ENCODE measurements at regions not wholly inside any gene's neighbourhood (a gene's known extent, or its start where the extent isn't known, plus 50 kb on each side); places are given as distances from the start of the nearest gene placed in this dataset.

- H3K4me3 ChIP-seq (replicated peaks; ENCODE audit: low read depth, low read length) = no peak overlapping the region
- no peak for DNase-seq (ENCODE audit: extremely low read depth, low read depth)
- no peak for TF ChIP-seq CTCF (IDR thresholded peaks at IDR 0.05; ENCODE audit: low read depth, low read length, missing control alignments)
Observed at GRCh38 chr14:55772486-55772885, 192.5 kb downstream of the KTN1 start.

- TF ChIP-seq CTCF (IDR thresholded peaks at IDR 0.05; ENCODE audit: low read depth, low read length, missing control alignments) = no peak
- H3K4me3 ChIP-seq (replicated peaks; ENCODE audit: low read depth, low read length) = no peak overlapping the region
- no peak for DNase-seq (ENCODE audit: extremely low read depth, low read depth)
Observed at GRCh38 chr14:55773312-55773711, 193.3 kb downstream of the KTN1 start.

- no peak overlapping the region for H3K4me3 ChIP-seq (replicated peaks; ENCODE audit: low read depth, low read length)
- no peak for DNase-seq (ENCODE audit: extremely low read depth, low read depth)
- no peak for TF ChIP-seq CTCF (IDR thresholded peaks at IDR 0.05; ENCODE audit: low read depth, low read length, missing control alignments)
Observed at GRCh38 chr14:55773984-55774545, 194.1 kb downstream of the KTN1 start.

- no peak for TF ChIP-seq CTCF (IDR thresholded peaks at IDR 0.05; ENCODE audit: low read depth, low read length, missing control alignments)
- DNase-seq (ENCODE audit: extremely low read depth, low read depth) = no peak
- no peak overlapping the region for H3K4me3 ChIP-seq (replicated peaks; ENCODE audit: low read depth, low read length)
Observed at GRCh38 chr14:55777877-55778276, 197.9 kb downstream of the KTN1 start.

GRCh38 chr14:55780156-55780946 lies 200.3 kb downstream of the KTN1 start:
- DNase-seq (ENCODE audit: extremely low read depth, low read depth) = no peak
- TF ChIP-seq CTCF (IDR thresholded peaks at IDR 0.05; ENCODE audit: low read depth, low read length, missing control alignments) = no peak
- no peak overlapping the region for H3K4me3 ChIP-seq (replicated peaks; ENCODE audit: low read depth, low read length)

GRCh38 chr14:55781046-55781445 lies 201.0 kb downstream of the KTN1 start:
- H3K4me3 ChIP-seq (replicated peaks; ENCODE audit: low read depth, low read length) = no peak overlapping the region
- DNase-seq (ENCODE audit: extremely low read depth, low read depth) = no peak
- no peak for TF ChIP-seq CTCF (IDR thresholded peaks at IDR 0.05; ENCODE audit: low read depth, low read length, missing control alignments)

Data from HFF-Myc (cell line).